Calu3 (cell line): ENCODE measurements at regions not wholly inside any gene's neighbourhood (a gene's known extent, or its start where the extent isn't known, plus 50 kb on each side); places are given as distances from the start of the nearest gene placed in this dataset.

Experiments
- BruUV-seq: library from RNA; stranded (reverse); fragments of 400-500 nt; replicated peaks from 2 replicates; lab custom pipeline; 2021; lab: Mats Ljungman, UMichigan
- CTCF ChIA-PET: fragments of 300-600 bp; sonication (Branson Sonifier 250); formaldehyde crosslinking; loops from one replicate; lab custom pipeline; 2022; ENCODE audit warnings: antibody characterized with exemption; lab: Charles Lee
- DNase-seq: peaks from one replicate; pipeline ENCODE4 v3.0.0; 2022
- H3K27ac Mint-ChIP-seq: one replicate; pipeline ENCODE4 v1.8.0; 2022; ENCODE audit warnings: mixed read lengths; ENCODE audit not compliant: unreplicated experiment
- H3K27me3 Mint-ChIP-seq: one replicate; pipeline ENCODE4 v1.8.0; 2022; ENCODE audit warnings: mixed read lengths; ENCODE audit not compliant: unreplicated experiment
- H3K36me3 Mint-ChIP-seq: one replicate; pipeline ENCODE4 v1.8.0; 2022; ENCODE audit warnings: mild to moderate bottlenecking, moderate library complexity, mixed read lengths; ENCODE audit not compliant: insufficient read depth, unreplicated experiment
- H3K4me1 Mint-ChIP-seq: one replicate; pipeline ENCODE4 v1.8.0; 2022; ENCODE audit warnings: mild to moderate bottlenecking, low read depth, mixed read lengths; ENCODE audit not compliant: unreplicated experiment
- H3K4me3 Mint-ChIP-seq: one replicate; pipeline ENCODE4 v1.8.0; 2022; ENCODE audit warnings: mild to moderate bottlenecking, low read depth, moderate library complexity, mixed read lengths; ENCODE audit not compliant: unreplicated experiment
- H3K9me3 Mint-ChIP-seq: one replicate; pipeline ENCODE4 v1.8.0; 2022; ENCODE audit warnings: low read depth, mixed read lengths; ENCODE audit not compliant: unreplicated experiment
- intact Hi-C: fragments of 100-400 bp; cut with micrococcal nuclease; formaldehyde crosslinking; loops from one replicate; pipeline ENCODE4 v1.10.0; 2022; ENCODE audit not compliant: unreplicated experiment
- TF ChIP-seq, protein P1 (sequence below): fragments of 200-600 bp; IDR thresholded peaks from one replicate; pipeline ENCODE4 v1.8.0; 2022; ENCODE audit warnings: antibody characterized with exemption; ENCODE audit not compliant: unreplicated experiment

DNA sequence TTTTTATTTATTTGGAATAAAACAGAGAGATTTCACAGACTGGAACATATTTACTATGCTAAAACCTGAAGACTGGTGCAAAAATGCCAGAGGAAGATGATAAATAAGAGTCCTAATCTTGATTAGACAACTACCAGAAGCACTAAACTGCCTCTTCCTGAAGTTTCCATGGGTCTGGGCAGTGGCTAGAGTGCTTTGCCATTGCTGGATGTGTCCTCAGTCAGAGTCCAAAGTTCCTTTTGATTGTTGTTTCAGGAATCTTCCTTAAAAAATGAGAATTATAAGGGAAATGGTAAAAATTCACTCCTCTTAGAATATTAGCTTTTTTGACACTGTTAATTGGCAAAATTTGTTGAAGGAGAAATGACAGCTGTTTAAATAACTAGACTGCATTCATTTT is 86.3 kb upstream of the AHR start:
- Mint-ChIP-seq H3K27me3 (no peaks in the 10 kb centered on the region), H3K36me3 (peaks cover 15% of the 10 kb centered on the region), H3K9me3 (peaks cover 11% of the 10 kb centered on the region), H3K27ac (no peak overlapping the region), H3K4me1 (peaks cover 14% of the 10 kb centered on the region), H3K4me3 (no peak overlapping the region)
- CTCF ChIA-PET: no interaction called here
- TF ChIP-seq, protein P1, sequence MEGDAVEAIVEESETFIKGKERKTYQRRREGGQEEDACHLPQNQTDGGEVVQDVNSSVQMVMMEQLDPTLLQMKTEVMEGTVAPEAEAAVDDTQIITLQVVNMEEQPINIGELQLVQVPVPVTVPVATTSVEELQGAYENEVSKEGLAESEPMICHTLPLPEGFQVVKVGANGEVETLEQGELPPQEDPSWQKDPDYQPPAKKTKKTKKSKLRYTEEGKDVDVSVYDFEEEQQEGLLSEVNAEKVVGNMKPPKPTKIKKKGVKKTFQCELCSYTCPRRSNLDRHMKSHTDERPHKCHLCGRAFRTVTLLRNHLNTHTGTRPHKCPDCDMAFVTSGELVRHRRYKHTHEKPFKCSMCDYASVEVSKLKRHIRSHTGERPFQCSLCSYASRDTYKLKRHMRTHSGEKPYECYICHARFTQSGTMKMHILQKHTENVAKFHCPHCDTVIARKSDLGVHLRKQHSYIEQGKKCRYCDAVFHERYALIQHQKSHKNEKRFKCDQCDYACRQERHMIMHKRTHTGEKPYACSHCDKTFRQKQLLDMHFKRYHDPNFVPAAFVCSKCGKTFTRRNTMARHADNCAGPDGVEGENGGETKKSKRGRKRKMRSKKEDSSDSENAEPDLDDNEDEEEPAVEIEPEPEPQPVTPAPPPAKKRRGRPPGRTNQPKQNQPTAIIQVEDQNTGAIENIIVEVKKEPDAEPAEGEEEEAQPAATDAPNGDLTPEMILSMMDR: no peak
- intact Hi-C loops: no loop called here
- no peak for DNase-seq
- BruUV-seq: no TSS peak

DNA sequence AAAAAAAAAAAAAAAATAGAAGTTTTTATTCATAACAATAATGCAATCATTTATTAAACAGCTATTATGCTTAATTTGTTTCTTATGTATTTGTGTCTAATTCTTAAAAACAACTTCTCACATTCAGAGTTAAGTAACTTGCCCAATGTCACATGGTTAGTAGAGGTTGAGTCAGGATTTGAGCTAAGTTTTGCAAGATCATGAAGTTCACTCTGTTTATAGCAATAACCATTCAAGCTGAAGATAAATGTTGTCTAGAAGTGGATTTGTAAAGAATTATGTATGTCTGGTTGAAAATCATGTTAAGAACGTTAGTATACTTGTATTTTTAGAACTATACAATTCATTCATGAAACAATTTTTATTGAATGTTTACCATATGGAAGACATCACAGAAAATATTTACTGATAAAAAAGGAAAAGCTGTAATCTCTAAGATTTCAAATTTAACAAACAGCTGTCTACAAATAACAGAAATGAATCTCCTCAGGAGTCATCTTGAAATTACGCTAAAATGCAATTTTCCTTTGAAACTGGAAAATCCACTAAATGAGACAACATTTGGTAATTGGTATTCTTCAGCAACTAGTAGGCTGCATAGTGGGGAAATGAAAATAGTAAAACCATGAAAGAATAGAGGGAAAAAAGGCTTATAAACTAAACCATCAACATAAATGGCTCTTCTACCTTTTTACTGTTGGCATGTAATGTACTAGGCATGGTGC is 70.5 kb upstream of the AHR start:
- TF ChIP-seq, protein P1: no peak
- no peak for DNase-seq
- no peak overlapping the region for H3K4me3 Mint-ChIP-seq
- no peak overlapping the region for H3K27ac Mint-ChIP-seq
- no peaks in the 10 kb centered on the region for H3K36me3 Mint-ChIP-seq
- CTCF ChIA-PET: interaction anchor here (0.5 to 0.7 kb wide), 4 partner anchors 12 to 777 kb away, joined by 3 to 9 read pairs (median 4); no protein-coding TSS in a partner anchor
- no TSS peak for BruUV-seq
- no peaks in the 10 kb centered on the region for H3K9me3 Mint-ChIP-seq
- peaks cover 48% of the 10 kb centered on the region for H3K4me1 Mint-ChIP-seq
- intact Hi-C loops: no loop called here
- no peaks in the 10 kb centered on the region for H3K27me3 Mint-ChIP-seq

GRCh38 chr7:17229228-17229627 is 69.2 kb upstream of the AHR start:
- intact Hi-C loops: no loop called here
- no peak overlapping the region for H3K4me3 Mint-ChIP-seq
- TF ChIP-seq, protein P1: no peak
- DNase-seq: no peak
- no peaks in the 10 kb centered on the region for H3K36me3 Mint-ChIP-seq
- peaks cover 61% of the 10 kb centered on the region for H3K4me1 Mint-ChIP-seq
- H3K27ac Mint-ChIP-seq: no peak overlapping the region
- no peaks in the 10 kb centered on the region for H3K9me3 Mint-ChIP-seq
- BruUV-seq: no TSS peak
- CTCF ChIA-PET: interaction anchor here (0.6 kb wide), 1 partner anchor 500 kb away, joined by 5 read pairs; no protein-coding TSS in a partner anchor
- no peaks in the 10 kb centered on the region for H3K27me3 Mint-ChIP-seq

- H3K36me3 Mint-ChIP-seq: no peaks in the 10 kb centered on the region
- no TSS peak for BruUV-seq
- CTCF ChIA-PET: interaction anchor here (0.9 kb wide), 1 partner anchor 291 kb away, joined by 5 read pairs; no protein-coding TSS in a partner anchor
- TF ChIP-seq, protein P1: no peak
- H3K27ac Mint-ChIP-seq: no peak overlapping the region
- H3K4me3 Mint-ChIP-seq: no peak overlapping the region
- intact Hi-C loops: loop anchor here (5.0 kb wide), 1 partner anchor 303 kb away; no protein-coding TSS in a partner anchor
- no peaks in the 10 kb centered on the region for H3K9me3 Mint-ChIP-seq
- no peak for DNase-seq
- H3K27me3 Mint-ChIP-seq: no peaks in the 10 kb centered on the region
- H3K4me1 Mint-ChIP-seq: peaks cover 70% of the 10 kb centered on the region
These were observed 68.2 kb upstream of the AHR start for GRCh38 chr7:17230099-17230807.
